C4-2B (cell line): ENCODE measurements at regions not wholly inside any gene's neighbourhood (a gene's known extent, or its start where the extent isn't known, plus 50 kb on each side); places are given as distances from the start of the nearest gene placed in this dataset.
A peak's percentile ranks its signal among the peaks of the same experiment; 100 is the strongest.

ENCODE experiments used
- H3K27ac ChIP-seq: fragments of 450-650 bp; 2 replicates; pipeline ENCODE4 v1.5.1; 2017
- CTCF ChIP-seq: fragments of 450-650 bp; conservative IDR thresholded peaks from 2 replicates; pipeline ENCODE4 v1.5.1; 2017; ENCODE audit warnings: mild to moderate bottlenecking
- ZFX ChIP-seq: fragments of 450-650 bp; IDR thresholded peaks from 2 replicates; pipeline ENCODE4 v1.6.1; 2017

GRCh38 chr18:70754486-70754885 is 465.6 kb downstream of the SOCS6 start:
- no peak overlapping the region for H3K27ac ChIP-seq
- TF ChIP-seq ZFX (no peak), CTCF (no peak)

- H3K27ac ChIP-seq = no peak overlapping the region
- no peak for TF ChIP-seq CTCF
- TF ChIP-seq ZFX = no peak
Observed at GRCh38 chr18:70732916-70733315, 444.1 kb downstream of the SOCS6 start.

- no peak overlapping the region for H3K27ac ChIP-seq
- TF ChIP-seq CTCF (no peak), ZFX (no peak)
Observed at GRCh38 chr18:70732188-70732587, 443.3 kb downstream of the SOCS6 start.

- H3K27ac ChIP-seq = no peak overlapping the region
- TF ChIP-seq ZFX (no peak), CTCF (no peak)
Observed at GRCh38 chr18:70720607-70721006, 431.8 kb downstream of the SOCS6 start.

GRCh38 chr18:70709720-70710119 is 420.9 kb downstream of the SOCS6 start:
- TF ChIP-seq ZFX (no peak), CTCF (no peak)
- H3K27ac ChIP-seq = no peak overlapping the region

- TF ChIP-seq ZFX (no peak), CTCF (no peak)
- H3K27ac ChIP-seq = no peak overlapping the region
Observed at GRCh38 chr18:70709144-70709543, 420.3 kb downstream of the SOCS6 start.

GRCh38 chr18:70705831-70706416 is 417.1 kb downstream of the SOCS6 start:
- peak overlapping the region; percentile 27; the same call in 1 of the 2 replicates for H3K27ac ChIP-seq
- no peak for TF ChIP-seq ZFX
- no peak for TF ChIP-seq CTCF
